Choroid plexus epithelial cell (primary cell): ENCODE measurements at regions not wholly inside any gene's neighbourhood (a gene's known extent, or its start where the extent isn't known, plus 50 kb on each side); places are given as distances from the start of the nearest gene placed in this dataset.

Experiments used
- DNase-seq: peaks from one replicate; pipeline ENCODE4 v3.0.0-alpha.2; 2010; ENCODE audit warnings: low read depth
- H3K4me3 ChIP-seq: 2 replicates; pipeline ENCODE4 v1.5.1; 2011; ENCODE audit warnings: low read depth, mild to moderate bottlenecking, control low read depth, low read length, moderate library complexity
- CTCF ChIP-seq: conservative IDR thresholded peaks from 2 replicates; pipeline ENCODE4 v1.5.1; 2011; ENCODE audit warnings: low read depth, mild to moderate bottlenecking, control low read depth, inconsistent platforms, low read length, moderate library complexity

DNA sequence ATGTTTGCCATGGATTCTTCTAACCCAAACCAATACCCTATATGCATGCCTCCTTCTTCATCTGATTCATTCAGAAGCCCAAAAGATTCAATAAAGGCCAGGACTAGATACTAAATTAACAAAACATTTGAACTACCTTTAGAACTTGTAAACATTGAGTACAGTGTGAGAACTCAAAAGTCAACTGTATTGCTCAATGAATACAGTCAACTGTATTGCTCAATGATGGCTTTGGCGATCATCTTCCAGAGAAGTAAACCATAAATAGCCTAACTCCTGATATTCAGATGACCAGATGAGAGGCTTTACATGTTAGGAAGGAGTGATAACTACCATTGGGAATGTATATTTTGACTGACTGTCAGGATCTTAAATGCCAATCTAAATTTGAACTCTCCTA lies 206.5 kb upstream of the ITGA4 start:
- peak; percentile 72 for DNase-seq
- TF ChIP-seq CTCF: no peak
- H3K4me3 ChIP-seq: no peak overlapping the region

GRCh38 chr2:181252262-181253148 lies 204.7 kb upstream of the ITGA4 start:
- no peak overlapping the region for H3K4me3 ChIP-seq
- no peak for TF ChIP-seq CTCF
- no peak for DNase-seq

GRCh38 chr2:181253438-181253837 lies 203.7 kb upstream of the ITGA4 start:
- no peak for DNase-seq
- no peak overlapping the region for H3K4me3 ChIP-seq
- no peak for TF ChIP-seq CTCF

GRCh38 chr2:181255651-181256050 lies 201.5 kb upstream of the ITGA4 start:
- no peak overlapping the region for H3K4me3 ChIP-seq
- no peak for DNase-seq
- no peak for TF ChIP-seq CTCF

DNA sequence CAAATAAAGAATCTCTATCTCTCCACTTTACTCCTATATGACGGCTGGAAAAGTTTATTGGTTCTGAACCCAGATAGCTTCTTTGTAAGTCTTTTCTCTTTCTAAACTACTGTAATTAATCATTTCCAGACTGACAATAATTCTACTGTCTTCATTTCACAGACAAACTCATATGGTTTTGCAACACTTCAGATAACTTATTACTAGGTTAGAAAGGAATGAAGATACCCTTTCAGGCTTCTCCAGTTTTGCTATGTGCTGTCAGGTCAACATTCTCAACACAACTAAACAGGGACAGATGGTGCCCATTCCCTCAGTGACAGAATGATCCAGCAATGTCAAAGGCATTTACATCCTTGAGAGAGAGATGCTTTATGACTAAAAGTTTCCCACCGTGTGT lies 198.5 kb upstream of the ITGA4 start:
- no peak for TF ChIP-seq CTCF
- peak; percentile 77 for DNase-seq
- H3K4me3 ChIP-seq: no peak overlapping the region

GRCh38 chr2:181262782-181263181 lies 194.4 kb upstream of the ITGA4 start:
- no peak for DNase-seq
- TF ChIP-seq CTCF: no peak
- no peak overlapping the region for H3K4me3 ChIP-seq

GRCh38 chr2:181264001-181264400 lies 193.2 kb upstream of the ITGA4 start:
- H3K4me3 ChIP-seq: no peak overlapping the region
- TF ChIP-seq CTCF: no peak
- no peak for DNase-seq
